ENCODE measurements at regions not wholly inside any gene's neighbourhood (a gene's known extent, or its start where the extent isn't known, plus 50 kb on each side); places are given as distances from the start of the nearest gene placed in this dataset.

- no peak for TF ChIP-seq POLR2A (IDR thresholded peaks at IDR 0.05)
- TF ChIP-seq CTCF (IDR thresholded peaks at IDR 0.05): no peak
These were observed 416.1 kb downstream of the PSAT1 start for GRCh38 chr9:78712903-78713613.

Data from testis (tissue), 2 donors.